ENCODE measurements at regions not wholly inside any gene's neighbourhood (a gene's known extent, or its start where the extent isn't known, plus 50 kb on each side); places are given as distances from the start of the nearest gene placed in this dataset.

GRCh38 chr18:2027756-2028155 lies 543.5 kb downstream of the METTL4 start:
- Mint-ChIP-seq H3K27me3 (ENCODE audit: unreplicated experiment) (no peaks in the 10 kb centered on the region), H3K4me3 (ENCODE audit: unreplicated experiment) (no peak overlapping the region), H3K4me1 (ENCODE audit: unreplicated experiment) (no peaks in the 10 kb centered on the region), H3K9me3 (ENCODE audit: unreplicated experiment) (no peaks in the 10 kb centered on the region), H3K27ac (ENCODE audit: unreplicated experiment) (no peak overlapping the region), H3K36me3 (ENCODE audit: low read depth, unreplicated experiment) (no peaks in the 10 kb centered on the region)
- no peak for DNase-seq (ENCODE audit: low spot score)
- TF ChIP-seq CTCF (IDR thresholded peaks at IDR 0.05; ENCODE audit: unreplicated experiment) = no peak

- no peaks in the 10 kb centered on the region for H3K36me3 Mint-ChIP-seq (ENCODE audit: low read depth, unreplicated experiment)
- no peak overlapping the region for H3K27ac Mint-ChIP-seq (ENCODE audit: unreplicated experiment)
- no peak overlapping the region for H3K4me3 Mint-ChIP-seq (ENCODE audit: unreplicated experiment)
- TF ChIP-seq CTCF (IDR thresholded peaks at IDR 0.05; ENCODE audit: unreplicated experiment) = no peak
- H3K4me1 Mint-ChIP-seq (ENCODE audit: unreplicated experiment) = no peaks in the 10 kb centered on the region
- DNase-seq (ENCODE audit: low spot score) = no peak
- no peaks in the 10 kb centered on the region for H3K9me3 Mint-ChIP-seq (ENCODE audit: unreplicated experiment)
- no peaks in the 10 kb centered on the region for H3K27me3 Mint-ChIP-seq (ENCODE audit: unreplicated experiment)
These were observed 542.3 kb downstream of the METTL4 start for GRCh38 chr18:2028986-2029385.

- no peaks in the 10 kb centered on the region for H3K4me1 Mint-ChIP-seq (ENCODE audit: unreplicated experiment)
- no peaks in the 10 kb centered on the region for H3K9me3 Mint-ChIP-seq (ENCODE audit: unreplicated experiment)
- H3K27ac Mint-ChIP-seq (ENCODE audit: unreplicated experiment) = no peak overlapping the region
- TF ChIP-seq CTCF (IDR thresholded peaks at IDR 0.05; ENCODE audit: unreplicated experiment) = no peak
- H3K36me3 Mint-ChIP-seq (ENCODE audit: low read depth, unreplicated experiment) = no peaks in the 10 kb centered on the region
- H3K4me3 Mint-ChIP-seq (ENCODE audit: unreplicated experiment) = no peak overlapping the region
- no peak for DNase-seq (ENCODE audit: low spot score)
- no peaks in the 10 kb centered on the region for H3K27me3 Mint-ChIP-seq (ENCODE audit: unreplicated experiment)
These were observed 540.7 kb downstream of the METTL4 start for GRCh38 chr18:2030647-2031046.

- Mint-ChIP-seq H3K36me3 (ENCODE audit: low read depth, unreplicated experiment) (no peaks in the 10 kb centered on the region), H3K27ac (ENCODE audit: unreplicated experiment) (no peak overlapping the region), H3K9me3 (ENCODE audit: unreplicated experiment) (no peaks in the 10 kb centered on the region), H3K4me1 (ENCODE audit: unreplicated experiment) (no peaks in the 10 kb centered on the region), H3K27me3 (ENCODE audit: unreplicated experiment) (no peaks in the 10 kb centered on the region), H3K4me3 (ENCODE audit: unreplicated experiment) (no peak overlapping the region)
- DNase-seq (ENCODE audit: low spot score) = no peak
- TF ChIP-seq CTCF (IDR thresholded peaks at IDR 0.05; ENCODE audit: unreplicated experiment) = no peak
These were observed 539.3 kb downstream of the METTL4 start for GRCh38 chr18:2032036-2032435.

GRCh38 chr18:2035056-2035455 lies 536.2 kb downstream of the METTL4 start:
- Mint-ChIP-seq H3K4me1 (ENCODE audit: unreplicated experiment) (no peaks in the 10 kb centered on the region), H3K4me3 (ENCODE audit: unreplicated experiment) (no peak overlapping the region), H3K36me3 (ENCODE audit: low read depth, unreplicated experiment) (no peaks in the 10 kb centered on the region), H3K27ac (ENCODE audit: unreplicated experiment) (no peak overlapping the region), H3K9me3 (ENCODE audit: unreplicated experiment) (no peaks in the 10 kb centered on the region), H3K27me3 (ENCODE audit: unreplicated experiment) (no peaks in the 10 kb centered on the region)
- DNase-seq (ENCODE audit: low spot score) = no peak
- TF ChIP-seq CTCF (IDR thresholded peaks at IDR 0.05; ENCODE audit: unreplicated experiment) = no peak
